GM21786 (cell line): ENCODE measurements at regions not wholly inside any gene's neighbourhood (a gene's known extent, or its start where the extent isn't known, plus 50 kb on each side); places are given as distances from the start of the nearest gene placed in this dataset.
"Not testable (repeated sequence)": the region's sequence is repeated elsewhere in the genome, so short reads cannot be mapped to it uniquely, and the experiment has no call there.

Source experiments
- ATAC-seq: cut with Tn5 transposase; IDR thresholded peaks from one replicate; pipeline ENCODE4 v1.9.1; 2021; ENCODE audit not compliant: unreplicated experiment

GRCh38 chr9:82763656-82764055 lies 299.3 kb downstream of the RASEF start:
- ATAC-seq, result no peak

GRCh38 chr9:82764061-82764668 lies 298.8 kb downstream of the RASEF start:
- ATAC-seq, result no peak

GRCh38 chr9:82774707-82775231 lies 288.2 kb downstream of the RASEF start:
- not testable (repeated sequence) for ATAC-seq

- ATAC-seq, result no peak
These were observed 286.4 kb downstream of the RASEF start for GRCh38 chr9:82776508-82776907.

- no peak for ATAC-seq
These were observed 285.6 kb downstream of the RASEF start for GRCh38 chr9:82777366-82777765.

- ATAC-seq, result not testable (repeated sequence)
These were observed 284.0 kb downstream of the RASEF start for GRCh38 chr9:82778923-82779322.

GRCh38 chr9:82780017-82780416 lies 282.9 kb downstream of the RASEF start:
- no peak for ATAC-seq

GRCh38 chr9:82781921-82782392 lies 281.0 kb downstream of the RASEF start:
- no peak for ATAC-seq

- ATAC-seq, result no peak
These were observed 279.9 kb downstream of the RASEF start for GRCh38 chr9:82783045-82783444.

- ATAC-seq, result no peak
These were observed 278.4 kb downstream of the RASEF start for GRCh38 chr9:82784589-82784988.

- no peak for ATAC-seq
These were observed 273.7 kb downstream of the RASEF start for GRCh38 chr9:82789155-82789824.

GRCh38 chr9:82790875-82791274 lies 272.1 kb downstream of the RASEF start:
- ATAC-seq, result no peak

- no peak for ATAC-seq
These were observed 271.2 kb downstream of the RASEF start for GRCh38 chr9:82791692-82792091.

GRCh38 chr9:82797534-82797933 lies 265.4 kb downstream of the RASEF start:
- no peak for ATAC-seq

- ATAC-seq, result no peak
These were observed 263.7 kb downstream of the RASEF start for GRCh38 chr9:82799286-82799685.

- no peak for ATAC-seq
These were observed 257.9 kb downstream of the RASEF start for GRCh38 chr9:82805027-82805426.

- no peak for ATAC-seq
These were observed 254.5 kb downstream of the RASEF start for GRCh38 chr9:82808478-82808877.

- no peak for ATAC-seq
These were observed 252.0 kb downstream of the RASEF start for GRCh38 chr9:82810915-82811314.

- no peak for ATAC-seq
These were observed 243.7 kb downstream of the RASEF start for GRCh38 chr9:82819260-82819659.

GRCh38 chr9:82820186-82820585 lies 242.8 kb downstream of the RASEF start:
- no peak for ATAC-seq

- ATAC-seq, result no peak
These were observed 233.1 kb downstream of the RASEF start for GRCh38 chr9:82829818-82830217.

- ATAC-seq, result no peak
These were observed 197.4 kb downstream of the RASEF start for GRCh38 chr9:82865524-82865923.
